Testis (tissue), 2 donors: ENCODE measurements at regions not wholly inside any gene's neighbourhood (a gene's known extent, or its start where the extent isn't known, plus 50 kb on each side); places are given as distances from the start of the nearest gene placed in this dataset.

Experiments
- POLR2A ChIP-seq: fragments of 450-650 bp; IDR thresholded peaks from one replicate; pipeline ENCODE4 v1.6.1; 2017; ENCODE audit warnings: antibody characterized with exemption, mild to moderate bottlenecking, moderate library complexity
- TF ChIP-seq, protein P1 (sequence below), 3 experiments: fragments of 450-650 bp in 2 of 3; fragments of 200-600 bp in 1 of 3; sonication (generic) in 1 of 3; IDR thresholded peaks; one replicate each; pipeline ENCODE4 v1.5.1; 2016 to 2019; ENCODE audit warnings: antibody characterized with exemption in 3 of 3, mild to moderate bottlenecking in 2 of 3, moderate library complexity in 1 of 3

DNA sequence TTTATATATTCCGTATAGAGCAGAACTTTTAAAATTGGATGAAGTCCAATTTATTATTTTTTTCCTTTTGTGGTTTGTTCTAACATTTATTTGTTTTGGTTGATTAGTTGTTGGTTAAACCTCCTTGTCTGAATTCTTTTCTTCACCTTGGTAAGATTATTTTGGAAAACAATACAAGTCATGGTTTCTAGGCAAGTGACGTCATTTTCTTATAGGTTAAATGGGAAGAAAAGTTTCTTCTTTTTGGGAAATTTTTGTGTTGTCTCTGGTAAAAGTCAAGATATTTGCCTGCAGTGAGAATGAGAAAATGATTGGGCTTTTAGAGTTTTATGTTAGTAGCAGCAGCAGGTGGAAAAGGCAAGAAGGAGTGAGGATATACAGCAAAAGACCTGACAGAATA, 197.9 kb downstream of the OTOR start:
- TF ChIP-seq, protein P1, sequence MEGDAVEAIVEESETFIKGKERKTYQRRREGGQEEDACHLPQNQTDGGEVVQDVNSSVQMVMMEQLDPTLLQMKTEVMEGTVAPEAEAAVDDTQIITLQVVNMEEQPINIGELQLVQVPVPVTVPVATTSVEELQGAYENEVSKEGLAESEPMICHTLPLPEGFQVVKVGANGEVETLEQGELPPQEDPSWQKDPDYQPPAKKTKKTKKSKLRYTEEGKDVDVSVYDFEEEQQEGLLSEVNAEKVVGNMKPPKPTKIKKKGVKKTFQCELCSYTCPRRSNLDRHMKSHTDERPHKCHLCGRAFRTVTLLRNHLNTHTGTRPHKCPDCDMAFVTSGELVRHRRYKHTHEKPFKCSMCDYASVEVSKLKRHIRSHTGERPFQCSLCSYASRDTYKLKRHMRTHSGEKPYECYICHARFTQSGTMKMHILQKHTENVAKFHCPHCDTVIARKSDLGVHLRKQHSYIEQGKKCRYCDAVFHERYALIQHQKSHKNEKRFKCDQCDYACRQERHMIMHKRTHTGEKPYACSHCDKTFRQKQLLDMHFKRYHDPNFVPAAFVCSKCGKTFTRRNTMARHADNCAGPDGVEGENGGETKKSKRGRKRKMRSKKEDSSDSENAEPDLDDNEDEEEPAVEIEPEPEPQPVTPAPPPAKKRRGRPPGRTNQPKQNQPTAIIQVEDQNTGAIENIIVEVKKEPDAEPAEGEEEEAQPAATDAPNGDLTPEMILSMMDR (IDR thresholded peaks at IDR 0.05): no peak
- TF ChIP-seq POLR2A: no peak
